ENCODE measurements at regions not wholly inside any gene's neighbourhood (a gene's known extent, or its start where the extent isn't known, plus 50 kb on each side); places are given as distances from the start of the nearest gene placed in this dataset.

DNA sequence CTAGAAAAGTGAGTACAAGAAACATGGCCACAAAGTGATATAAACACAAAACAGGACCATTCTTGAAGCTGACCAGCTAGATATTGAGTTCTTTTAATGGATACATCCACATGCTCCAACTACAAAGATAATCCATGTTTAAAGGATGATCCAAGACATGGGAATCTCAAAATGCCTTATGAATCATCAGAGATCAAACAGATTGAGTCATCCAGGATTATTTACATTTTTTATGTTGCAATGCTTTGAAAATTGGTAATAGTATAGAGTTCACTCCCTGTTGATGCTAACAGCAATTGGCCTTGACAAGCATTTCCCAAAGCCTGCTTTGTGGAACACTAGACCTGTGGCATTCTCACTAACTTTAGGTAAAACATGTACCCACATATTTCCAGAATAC is 293.0 kb upstream of the TBX3 start:
- TF ChIP-seq, protein P1, sequence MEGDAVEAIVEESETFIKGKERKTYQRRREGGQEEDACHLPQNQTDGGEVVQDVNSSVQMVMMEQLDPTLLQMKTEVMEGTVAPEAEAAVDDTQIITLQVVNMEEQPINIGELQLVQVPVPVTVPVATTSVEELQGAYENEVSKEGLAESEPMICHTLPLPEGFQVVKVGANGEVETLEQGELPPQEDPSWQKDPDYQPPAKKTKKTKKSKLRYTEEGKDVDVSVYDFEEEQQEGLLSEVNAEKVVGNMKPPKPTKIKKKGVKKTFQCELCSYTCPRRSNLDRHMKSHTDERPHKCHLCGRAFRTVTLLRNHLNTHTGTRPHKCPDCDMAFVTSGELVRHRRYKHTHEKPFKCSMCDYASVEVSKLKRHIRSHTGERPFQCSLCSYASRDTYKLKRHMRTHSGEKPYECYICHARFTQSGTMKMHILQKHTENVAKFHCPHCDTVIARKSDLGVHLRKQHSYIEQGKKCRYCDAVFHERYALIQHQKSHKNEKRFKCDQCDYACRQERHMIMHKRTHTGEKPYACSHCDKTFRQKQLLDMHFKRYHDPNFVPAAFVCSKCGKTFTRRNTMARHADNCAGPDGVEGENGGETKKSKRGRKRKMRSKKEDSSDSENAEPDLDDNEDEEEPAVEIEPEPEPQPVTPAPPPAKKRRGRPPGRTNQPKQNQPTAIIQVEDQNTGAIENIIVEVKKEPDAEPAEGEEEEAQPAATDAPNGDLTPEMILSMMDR (conservative IDR thresholded peaks at IDR 0.05; ENCODE audit: low read length) = no peak
- no peak for TF ChIP-seq EZH2phosphoT487 (IDR thresholded peaks at IDR 0.05; ENCODE audit: borderline replicate concordance)

Measured in Loucy (cell line).